GM18519 (cell line): ENCODE measurements at regions not wholly inside any gene's neighbourhood (a gene's known extent, or its start where the extent isn't known, plus 50 kb on each side); places are given as distances from the start of the nearest gene placed in this dataset.
"Not testable (repeated sequence)": the region's sequence is repeated elsewhere in the genome, so short reads cannot be mapped to it uniquely, and the experiment has no call there.

Experiments used
- ATAC-seq: cut with Tn5 transposase; IDR thresholded peaks from one replicate; pipeline ENCODE4 v1.9.1; 2021; ENCODE audit warnings: mild to moderate bottlenecking, moderate library complexity; ENCODE audit not compliant: unreplicated experiment, low FRiP score

DNA sequence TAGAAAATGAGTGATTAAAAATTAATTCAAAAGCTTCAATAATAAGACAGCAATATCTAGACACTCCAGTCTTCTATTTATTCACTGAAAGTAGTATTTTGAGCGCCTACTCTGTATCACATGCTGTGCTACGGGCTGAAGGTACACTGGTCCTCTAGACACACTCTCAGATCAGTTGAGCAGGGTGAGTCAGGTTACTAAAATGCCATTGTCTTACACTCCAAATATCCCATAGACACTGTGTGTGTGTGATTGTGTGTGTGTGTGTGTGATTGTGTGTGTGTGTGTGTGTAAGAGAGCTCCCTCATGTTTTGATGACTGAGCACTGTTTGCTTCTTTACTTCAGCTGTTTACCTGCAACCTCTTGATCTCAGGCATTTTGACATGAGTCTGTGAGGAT, 342.8 kb upstream of the BOD1L1 start:
- no peak for ATAC-seq

DNA sequence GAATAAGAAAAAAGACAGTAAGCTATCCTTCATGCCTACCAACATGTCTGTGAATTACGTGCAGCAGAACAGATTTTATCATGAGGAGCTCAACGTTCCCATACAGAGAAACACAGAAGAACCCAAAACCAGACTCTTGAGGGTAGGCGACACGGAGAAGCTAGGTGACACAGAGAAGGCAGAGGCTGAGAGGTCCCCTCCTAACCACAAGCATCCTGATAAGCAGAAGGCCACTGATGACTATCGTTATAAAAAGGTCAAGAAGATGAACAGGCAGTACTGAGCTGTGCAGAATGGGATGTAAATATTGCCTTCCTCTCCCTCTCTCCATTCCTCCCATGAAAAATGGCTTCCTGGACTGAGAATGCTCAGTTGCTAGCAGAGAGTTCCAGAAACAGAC, 350.2 kb upstream of the BOD1L1 start:
- no peak for ATAC-seq

DNA sequence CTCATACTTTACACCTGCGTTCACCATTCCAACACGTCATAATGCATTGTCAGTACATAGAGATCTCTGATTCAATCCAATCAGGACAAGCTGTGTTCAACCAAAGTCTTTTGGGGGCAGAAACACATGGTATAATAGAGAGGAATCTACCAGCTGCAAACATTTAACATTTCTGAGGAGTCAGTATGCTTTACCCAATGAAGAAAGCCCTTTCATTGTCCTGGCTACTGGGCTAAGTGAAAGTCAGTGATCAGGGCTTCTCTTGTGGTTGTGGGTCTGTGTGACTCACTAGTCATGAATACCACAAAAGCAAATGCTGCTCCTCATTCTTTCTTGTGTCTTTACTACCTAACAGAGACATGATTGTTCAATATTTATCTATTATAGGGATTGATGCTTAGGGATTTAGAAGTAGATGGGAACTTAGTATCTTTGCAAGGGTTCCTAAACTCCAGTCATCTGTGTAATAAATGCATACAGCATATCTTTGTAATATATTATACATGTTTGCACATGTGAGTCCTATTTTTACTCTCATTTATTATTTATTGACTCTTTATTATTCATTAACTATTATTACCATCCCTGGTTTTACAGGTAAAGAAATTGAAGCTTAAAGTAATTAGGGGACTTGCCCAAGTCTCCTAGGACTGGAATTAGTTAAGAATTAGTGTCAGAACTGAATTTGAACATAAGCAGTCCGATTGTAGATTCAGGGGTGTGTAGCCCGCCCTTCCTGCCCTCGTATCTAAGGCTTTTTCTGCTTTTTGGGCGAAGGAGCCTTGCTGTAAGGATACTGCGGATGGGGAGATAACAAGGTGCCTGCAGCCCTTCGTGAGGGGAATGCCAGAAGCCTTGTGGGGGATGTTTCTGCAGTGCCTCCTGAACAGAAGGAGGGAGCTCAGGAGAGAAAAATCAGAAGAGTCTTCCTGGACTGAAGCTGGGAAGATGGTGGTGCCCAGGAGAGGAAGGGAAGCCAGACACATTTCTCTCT, 353.1 kb upstream of the BOD1L1 start:
- ATAC-seq, result no peak

DNA sequence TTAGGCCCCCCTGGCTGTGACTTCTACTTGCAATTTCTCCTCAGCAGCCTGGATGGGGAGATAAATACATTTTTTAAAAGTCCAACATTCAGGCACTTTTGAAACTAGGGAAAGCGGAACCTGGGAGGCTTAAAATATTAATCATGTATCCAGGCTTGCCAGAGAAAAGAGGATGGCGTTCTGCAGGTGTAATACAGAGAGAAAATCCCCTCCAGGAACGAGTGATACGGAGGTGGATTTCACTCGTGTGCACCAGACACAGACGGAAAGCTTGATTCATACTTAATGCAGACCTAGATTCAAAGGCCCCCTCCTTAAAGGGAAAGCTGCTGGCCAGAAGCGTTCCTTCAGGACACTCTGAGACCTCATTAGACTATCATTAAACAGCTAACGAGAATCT, 354.0 kb upstream of the BOD1L1 start:
- ATAC-seq, result no peak

DNA sequence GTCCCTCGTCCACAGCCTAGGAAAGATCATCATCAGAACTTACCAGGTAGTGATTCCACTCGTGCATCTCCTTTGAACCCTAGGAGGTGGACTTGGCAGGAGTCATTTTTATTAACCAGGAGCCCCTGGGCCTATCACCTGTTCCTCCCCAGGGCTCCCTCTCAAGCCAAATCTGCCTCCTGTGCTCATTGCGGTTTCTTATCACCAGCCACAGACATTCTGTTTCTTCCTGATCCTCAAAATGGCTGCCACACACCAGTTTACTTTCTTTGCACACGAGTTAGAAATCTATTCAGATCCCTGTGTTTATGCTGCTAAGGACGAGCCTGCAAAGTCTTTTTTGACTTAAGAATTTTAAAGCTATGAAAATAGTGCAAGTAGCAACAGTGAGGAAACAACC, 354.5 kb upstream of the BOD1L1 start:
- no peak for ATAC-seq

DNA sequence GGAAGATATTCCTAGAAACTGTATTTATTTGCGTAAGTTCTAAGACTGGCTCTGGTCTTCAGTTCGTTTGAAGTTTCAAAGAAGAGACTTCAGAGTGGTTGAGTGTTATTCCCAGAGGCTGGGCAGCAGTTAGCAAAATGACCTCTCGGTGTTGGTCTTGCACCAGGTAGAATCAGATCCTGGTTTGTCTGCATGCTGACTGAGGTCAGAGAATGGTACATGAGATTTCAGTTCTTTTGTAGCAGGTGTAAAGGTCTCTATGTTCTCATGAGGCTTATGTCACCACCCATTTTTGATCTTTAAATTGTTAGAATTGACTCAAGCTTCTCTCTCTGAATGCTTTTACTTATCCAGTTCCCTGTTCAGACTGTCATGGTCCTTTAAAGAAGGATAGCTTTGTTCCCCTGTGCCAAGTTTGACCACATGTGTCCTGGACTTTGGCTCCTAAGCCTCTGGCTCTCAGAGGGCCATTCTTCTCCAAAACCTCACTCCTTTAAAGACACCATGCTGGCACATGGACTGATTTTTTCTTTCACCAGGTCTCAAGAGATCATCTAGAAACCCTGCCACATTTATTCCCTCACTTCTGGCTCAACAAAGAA, 355.8 kb upstream of the BOD1L1 start:
- ATAC-seq, result no peak

DNA sequence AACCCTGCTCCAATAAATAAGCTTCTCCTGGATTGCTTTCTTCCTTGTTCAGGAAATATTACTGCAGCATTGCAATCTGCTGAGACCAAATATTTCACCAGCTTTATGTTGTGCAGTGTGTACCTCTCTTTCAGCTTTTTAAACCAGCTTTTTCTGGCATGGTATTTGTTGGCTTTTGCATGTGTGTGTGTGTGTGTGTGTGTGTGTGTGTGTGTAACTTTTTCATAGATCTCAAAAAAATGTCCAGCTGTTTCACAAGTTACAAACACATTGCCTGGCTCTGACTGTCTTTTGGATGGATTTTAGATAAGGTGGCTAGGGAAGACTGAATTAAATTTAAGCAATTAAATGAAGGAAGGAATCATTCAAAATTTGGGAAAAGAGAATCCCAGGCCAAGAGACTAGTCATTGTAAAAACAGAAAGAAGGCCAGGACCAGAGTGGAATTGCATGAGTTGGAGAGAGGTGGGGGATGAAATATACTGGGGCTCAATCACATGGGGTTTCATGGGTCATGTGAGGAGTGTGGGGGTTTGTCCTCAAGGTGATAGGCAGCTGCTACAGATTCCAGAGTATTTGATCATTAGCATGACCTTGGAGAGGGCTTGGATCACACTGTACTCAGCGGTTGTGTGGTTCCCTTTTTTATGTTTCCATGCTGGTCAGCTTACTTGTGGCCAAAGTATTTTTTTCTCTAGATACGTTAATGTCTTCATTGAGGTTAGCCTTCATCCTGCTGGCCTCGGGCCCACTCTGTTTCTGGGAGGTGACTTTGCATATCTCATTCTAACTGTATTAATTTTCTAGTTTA, 357.7 kb upstream of the BOD1L1 start:
- no peak for ATAC-seq

DNA sequence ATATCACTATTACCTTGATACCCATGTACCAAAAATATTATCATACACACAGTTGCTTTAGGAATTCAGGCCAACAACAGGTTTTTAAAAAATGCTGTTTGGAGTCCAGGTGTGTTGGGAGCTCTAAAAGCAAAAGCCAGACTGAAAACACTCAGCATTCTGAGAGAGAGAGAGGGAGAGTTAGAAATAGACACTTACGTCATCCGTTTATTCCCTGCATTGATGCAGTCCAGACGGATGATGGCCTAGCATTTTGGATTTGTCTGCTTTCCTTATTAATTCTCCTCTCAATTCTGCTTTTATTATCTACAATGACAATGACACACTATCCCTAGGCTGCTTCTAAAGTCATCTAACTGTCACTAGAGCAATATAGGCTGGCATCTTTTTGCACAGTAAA, 358.3 kb upstream of the BOD1L1 start:
- no peak for ATAC-seq

DNA sequence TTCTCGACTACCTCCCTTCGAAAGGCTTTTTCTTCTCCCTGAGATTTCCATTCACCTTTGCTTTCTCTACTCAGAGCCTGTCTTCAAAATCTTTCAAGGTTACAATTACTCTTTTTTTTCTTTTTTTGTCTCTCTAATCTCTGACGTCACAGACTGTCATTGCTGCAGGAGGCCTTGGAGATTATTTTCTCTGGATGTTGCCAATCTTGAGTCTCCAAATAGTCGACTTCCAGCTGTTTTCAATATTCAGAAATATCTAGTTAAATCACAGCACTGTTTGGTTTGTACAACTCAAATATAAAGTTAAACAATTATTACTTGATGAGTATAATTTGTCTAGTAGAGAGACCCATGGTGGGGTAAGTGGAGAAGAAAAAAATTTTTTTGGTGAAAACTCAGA, 359.0 kb upstream of the BOD1L1 start:
- no peak for ATAC-seq

DNA sequence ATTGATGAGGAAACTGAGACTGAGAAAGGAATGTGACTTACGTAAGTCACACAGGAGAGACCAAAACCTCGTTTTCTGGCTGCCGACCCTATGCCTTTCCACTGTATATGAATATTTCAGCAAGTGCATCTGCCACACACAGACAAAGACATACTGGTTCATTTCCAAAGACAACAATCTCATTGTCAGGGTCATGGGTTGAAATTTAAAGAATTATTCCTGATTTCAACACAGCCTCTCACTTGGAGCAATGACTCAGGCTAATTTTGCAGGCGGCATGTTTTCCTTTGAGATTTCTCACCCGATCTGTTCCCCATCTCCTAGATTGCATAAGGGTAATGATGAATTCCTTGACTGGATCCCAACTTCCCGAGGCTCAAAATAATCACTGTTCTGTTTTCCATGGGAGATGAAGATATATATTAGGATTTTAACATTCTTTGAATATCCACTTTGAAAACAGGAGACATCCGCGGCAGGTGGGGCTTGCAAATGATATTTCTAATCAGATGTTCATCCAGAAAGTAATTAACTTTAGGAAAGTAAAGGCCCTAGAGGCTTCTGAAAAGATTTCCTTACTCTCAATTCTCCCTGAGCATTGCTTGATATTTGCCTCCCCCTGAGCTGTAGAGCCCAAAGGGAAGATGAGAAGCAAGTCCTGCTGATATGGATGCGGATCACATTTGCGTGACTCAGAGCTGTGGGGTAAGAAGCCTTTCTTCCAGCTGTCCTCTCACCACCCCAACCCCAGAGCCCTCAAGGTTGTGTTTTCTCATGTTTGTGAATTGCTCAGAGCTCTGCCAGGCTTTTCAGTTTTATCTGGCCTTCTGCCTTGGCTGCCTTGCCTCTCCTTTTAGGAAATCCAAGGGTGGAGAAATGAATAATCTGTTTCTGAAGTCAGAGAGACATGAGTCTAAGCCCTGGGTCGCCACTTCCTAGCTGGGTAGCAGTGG, 361.1 kb upstream of the BOD1L1 start:
- ATAC-seq, result no peak

DNA sequence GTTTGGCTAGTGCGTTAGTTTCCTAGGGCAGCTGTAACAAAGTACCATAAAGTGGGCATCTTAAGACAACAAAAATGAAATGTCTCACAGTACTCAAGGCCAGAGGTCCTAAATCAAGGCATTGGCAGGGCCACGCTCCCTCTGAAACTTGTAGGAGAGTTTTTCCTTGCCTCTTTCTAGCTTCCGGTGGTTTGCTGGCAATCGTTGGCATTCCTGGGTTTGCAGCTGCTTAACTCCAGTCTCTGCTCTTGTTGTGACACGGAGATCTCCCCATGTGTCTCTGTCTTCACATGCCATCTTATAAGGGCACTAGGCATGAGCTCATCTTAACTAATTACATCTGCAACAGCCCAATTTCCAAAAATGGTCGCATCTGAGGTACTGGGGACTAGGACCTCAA, 362.0 kb upstream of the BOD1L1 start:
- no peak for ATAC-seq

DNA sequence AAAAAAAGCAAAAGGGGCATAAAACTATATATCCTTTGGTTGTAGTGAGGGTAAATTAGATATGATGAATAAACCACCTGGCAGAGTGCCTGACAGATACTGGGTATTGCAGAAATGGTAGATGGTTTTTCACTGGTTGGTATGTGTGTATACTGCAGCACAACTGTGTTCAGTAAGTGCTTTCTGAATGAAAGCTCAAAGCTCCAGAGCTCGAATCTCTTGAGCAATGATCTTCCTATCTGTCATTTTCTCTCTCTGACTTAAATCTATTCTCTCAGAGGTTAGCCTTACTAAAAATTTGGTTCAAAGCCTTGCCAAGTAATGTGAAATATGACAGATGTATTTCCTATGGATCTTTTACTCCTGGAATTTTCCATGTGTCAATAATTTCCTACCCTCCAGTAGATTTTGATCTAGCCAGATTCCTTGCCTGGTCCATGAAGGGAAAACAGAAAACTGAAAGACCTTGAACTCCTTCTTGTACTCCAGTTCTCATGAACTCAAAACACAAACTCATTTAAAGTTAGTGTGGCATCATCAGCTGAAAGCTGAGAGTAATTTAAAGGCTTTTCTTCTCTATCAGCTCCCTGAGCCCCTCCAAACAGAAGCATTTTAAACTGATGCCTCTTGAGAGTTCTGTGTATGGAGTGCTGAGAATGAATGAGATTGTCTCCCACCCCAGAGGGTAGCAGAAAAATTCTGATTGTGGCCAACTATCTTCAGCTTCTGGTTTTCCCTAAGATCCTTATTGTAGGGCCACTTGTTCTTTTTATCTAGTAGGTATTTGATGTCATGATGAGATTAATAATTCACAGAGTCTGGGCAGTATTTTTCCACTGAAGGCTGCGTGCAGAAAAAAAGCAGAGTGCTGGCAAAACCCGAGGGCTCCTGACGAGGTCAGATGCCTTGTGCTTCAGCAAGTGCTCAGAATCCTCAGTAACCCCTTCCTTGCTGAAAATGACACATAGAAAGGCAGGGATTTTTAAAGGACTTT, 363.4 kb upstream of the BOD1L1 start:
- no peak for ATAC-seq

DNA sequence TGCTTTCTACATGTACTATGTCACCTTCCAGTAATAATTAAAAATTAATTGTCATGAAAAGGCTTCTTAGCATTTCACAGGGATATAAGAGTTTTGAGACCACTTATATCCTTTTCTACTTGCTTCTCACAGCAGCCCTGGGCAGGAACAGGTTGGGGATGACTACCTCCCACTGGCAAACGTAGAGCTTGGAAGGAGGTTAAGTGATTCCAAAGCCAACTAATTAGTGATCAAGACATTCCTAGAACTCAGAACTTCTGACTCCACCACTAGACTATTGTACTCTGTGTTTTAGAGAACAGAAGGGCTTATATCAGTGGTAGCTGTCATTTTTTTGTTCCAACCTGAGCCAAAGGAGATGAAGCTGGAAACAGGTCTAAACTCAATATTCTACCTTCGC, 364.5 kb upstream of the BOD1L1 start:
- no peak for ATAC-seq

DNA sequence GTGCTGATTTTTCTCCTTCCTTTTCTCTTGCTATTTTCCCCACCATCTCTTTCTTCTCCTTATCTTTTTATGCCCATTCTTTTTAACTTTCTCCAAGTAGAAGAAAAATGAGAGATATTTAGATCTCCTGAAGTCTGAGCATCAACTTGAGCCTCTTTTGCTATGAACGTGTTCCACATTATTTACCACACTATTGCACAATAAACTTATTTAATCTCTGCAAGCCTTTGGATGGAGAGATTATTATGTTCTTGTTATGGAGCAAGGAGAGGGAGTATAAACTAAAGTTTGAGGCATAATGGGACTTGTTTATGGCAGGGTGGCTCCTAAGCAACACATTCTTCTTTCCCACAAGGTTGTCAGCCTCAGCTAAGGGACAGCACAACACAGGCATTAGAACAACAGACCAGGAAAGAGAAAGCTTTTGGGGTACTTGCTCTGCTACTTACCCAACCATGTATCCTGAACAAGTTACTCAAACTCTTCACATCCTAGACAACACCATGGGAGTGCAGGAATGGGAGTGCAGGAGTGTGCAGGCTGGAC, 365.5 kb upstream of the BOD1L1 start:
- no peak for ATAC-seq

DNA sequence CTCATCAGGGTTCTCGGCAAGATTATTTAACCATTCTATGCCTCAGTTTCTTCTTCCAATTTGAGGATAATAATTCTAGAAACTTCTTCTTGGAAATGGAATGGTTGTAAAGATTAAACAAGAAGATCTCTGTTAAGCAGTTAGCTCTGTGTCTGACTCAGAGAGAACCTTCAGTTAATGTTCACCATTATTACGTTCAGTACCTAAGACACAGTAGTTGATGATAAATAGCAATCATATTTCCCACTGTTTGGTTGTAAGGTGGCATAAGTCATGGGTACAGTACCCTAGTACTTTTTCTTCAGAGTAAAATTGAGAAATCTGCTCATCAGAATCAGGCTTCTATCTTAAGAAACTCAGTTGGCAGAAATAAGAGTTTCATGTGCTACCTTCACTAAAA, 366.5 kb upstream of the BOD1L1 start:
- no peak for ATAC-seq

DNA sequence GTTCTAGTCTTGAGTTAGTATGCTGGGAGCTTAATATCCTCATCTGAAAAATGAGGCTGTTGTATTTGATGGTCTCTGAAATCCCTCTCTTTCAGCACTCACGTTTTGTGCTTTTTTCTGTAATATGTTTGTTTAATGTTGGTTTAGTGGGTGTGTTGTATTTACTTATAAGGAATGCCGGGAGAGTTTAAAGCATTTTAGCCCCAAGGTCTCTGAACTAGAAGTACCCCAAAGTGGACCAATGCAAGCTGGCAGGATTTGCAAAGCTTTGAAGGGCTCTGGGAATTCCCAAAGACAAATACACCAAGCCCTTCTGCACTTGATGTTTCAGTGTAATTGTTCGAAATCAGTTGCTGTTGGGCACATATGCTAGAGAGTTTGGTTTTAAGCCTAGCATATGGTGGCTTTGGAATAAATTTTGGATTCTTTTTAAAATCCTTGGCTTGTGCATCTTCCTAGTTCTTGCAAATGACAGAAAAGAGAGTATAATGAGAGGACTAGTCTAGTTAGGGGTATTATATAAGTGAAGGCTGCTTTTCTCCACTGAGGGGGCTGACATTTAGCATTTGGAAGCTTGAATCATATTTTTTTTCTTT, 371.4 kb upstream of the BOD1L1 start:
- no peak for ATAC-seq

DNA sequence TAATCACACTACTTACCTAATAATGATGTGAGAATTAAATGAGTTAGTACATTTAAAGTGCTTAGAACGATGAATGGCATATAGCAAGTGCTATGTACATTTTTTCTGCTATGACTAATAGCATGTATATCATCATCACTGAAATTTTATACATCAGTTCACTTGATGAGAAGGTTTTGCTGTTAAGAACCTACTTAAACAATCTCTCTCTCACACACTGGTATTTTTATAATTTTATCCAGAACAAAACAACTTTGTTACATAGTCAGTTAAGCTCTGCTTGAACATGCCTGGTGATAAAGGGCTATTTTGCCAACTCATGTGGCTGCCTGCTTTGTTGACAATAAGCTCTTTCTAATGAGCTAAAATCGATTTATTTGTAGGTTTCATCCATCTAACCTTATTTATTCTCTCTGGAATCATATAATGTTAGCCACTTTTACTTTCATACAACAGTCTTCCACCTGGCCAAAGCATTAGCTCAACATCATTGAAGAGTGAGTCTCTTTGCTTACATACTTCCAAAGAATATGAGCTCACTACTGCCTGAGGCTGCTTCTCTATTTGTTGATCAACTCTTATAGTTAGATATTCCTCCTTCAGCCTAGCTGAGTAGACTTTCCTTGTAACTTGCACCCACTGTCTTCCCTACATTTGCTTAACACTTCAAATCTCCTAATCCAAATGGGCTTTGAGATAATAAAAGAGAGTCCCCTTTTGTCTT, 372.7 kb upstream of the BOD1L1 start:
- ATAC-seq, result no peak

DNA sequence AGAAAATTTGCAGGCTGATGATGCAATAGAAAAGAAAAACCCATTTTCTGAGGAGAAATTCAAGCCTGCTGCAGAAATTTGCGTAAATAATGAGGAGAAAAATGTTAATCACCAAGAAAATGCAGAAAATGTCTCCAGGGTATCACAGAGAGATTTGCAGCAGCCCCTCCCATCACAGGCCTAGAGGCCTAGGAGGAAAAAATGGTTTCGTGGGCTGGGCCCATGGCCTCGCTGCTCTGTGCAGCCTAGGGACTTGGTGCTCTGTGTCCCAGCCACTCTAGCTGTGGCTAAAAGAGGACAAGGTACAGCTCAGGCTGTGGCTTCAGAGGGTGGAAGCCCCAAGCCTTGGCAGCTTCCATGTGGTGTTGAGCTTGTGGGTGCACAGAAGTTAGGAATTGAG, 374.8 kb upstream of the BOD1L1 start:
- not testable (repeated sequence) for ATAC-seq
